T-helper 1 cell treated with Interleukin-12 subunit alpha and Interleukin-12 subunit beta and Interleukin-4 antibody, amounts not matched to agents 30 ng/mL and 1 ng/mL, for 36 hours (primary cell): ENCODE measurements at regions not wholly inside any gene's neighbourhood (a gene's known extent, or its start where the extent isn't known, plus 50 kb on each side); places are given as distances from the start of the nearest gene placed in this dataset.

ENCODE experiments used
- intact Hi-C: fragments of 100-400 bp; cut with micrococcal nuclease; formaldehyde crosslinking; loops from one replicate; pipeline ENCODE4 v1.15.1; 2024

DNA sequence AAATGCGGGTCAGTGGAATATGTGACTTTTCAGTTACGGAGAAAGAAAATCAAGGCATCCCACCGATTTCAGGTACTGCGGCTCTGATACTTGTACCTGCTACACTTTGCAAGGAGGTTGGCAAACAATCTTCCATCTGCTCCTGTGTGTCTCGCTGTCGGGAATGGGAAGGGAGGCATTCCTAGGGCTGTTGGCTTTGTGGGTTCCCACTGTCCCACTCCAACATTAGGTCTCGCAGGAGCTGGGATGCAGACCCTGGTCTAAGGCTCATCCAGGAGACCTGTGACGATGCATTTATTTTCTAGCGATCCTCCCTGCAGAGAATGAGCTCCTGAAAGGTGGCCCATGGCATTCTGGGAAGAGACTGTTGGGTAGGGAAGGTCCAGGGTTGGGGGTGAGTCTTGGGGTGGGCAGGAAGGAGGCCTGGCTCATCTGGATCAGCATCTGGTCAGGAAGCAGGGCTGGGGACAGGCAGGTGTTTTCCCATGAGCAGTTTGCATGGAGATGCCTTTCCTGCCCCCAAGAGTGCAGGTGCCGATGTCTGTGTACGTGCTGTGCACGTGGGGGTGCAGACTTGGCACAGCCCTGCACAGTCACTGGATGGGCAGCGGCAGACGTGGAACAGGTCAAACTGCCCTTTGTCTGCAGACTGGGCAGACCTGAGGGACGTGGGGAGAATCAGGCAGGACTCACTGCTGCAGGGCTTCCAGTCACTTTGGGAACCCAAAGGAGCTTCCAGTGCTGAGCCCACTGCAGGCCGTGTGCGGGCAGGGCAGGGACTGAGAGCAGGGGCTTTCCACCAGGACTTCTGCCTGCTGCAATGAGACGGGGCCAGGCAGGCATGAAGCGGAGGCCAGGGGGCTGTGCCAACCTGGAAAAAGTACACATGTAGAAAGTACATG, 152.4 kb downstream of the TEX29 start:
- intact Hi-C loops = no loop called here

DNA sequence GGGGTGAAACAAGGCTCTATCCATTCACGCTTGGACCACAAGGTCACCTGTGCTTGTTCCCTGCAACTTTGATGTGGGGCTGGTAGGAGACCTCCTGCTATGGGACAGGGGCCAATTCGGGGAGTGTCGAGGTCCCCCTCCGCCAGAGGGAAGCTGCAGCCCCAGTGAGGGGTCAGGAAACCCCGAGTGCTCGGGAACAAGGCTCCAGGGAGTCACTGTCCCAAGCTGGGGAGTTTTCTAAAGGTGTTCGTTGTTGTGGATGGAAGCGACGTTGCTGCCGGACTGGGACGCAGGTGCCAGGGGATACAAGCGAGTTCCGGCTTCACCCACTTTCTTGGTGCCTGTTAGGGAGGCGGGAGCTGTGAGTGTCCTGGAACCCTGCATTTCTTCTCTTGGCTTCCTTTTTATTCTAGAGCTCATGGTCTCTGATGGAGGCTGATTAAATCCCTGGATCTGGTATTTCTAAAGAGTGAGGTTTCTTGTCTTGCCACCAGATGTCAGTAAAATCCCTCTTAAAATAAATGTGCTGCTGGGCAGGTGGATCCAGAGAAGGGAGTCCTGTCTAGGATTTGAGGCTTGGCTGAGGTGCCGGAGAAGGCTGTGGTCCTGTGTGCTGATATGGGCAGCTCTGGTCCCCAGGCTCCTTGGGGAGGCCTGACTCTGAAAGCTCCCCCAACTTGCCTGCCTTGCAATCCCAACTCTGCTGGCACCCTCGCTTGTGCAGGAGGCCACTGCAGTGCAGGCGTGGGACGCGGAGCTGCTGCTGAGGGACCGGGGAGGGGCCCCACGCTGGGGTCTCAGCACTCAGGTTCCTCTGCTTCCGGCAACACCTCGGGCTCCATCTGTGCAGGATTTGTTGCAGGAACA, 153.9 kb downstream of the TEX29 start:
- intact Hi-C loops = no loop called here

DNA sequence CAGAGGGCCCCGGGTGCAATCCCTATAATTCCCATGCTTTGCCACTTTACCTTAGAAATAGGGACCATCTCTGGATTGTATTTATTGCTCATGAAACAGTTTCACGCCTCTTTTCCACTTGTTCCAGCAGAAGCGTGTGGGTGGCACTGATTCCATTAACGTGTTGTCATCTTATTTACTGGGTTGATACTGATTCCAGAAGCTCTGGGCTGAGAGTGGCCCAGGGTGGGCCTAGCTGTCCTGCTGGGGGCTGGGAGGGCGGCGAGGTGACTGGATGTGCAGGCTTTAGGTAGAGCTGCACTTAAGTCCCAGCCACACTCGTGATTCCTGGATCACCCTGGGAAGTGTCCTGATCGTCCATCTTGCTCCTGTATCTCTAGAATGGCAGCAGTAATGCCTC, 155.0 kb downstream of the TEX29 start:
- intact Hi-C loops = no loop called here

DNA sequence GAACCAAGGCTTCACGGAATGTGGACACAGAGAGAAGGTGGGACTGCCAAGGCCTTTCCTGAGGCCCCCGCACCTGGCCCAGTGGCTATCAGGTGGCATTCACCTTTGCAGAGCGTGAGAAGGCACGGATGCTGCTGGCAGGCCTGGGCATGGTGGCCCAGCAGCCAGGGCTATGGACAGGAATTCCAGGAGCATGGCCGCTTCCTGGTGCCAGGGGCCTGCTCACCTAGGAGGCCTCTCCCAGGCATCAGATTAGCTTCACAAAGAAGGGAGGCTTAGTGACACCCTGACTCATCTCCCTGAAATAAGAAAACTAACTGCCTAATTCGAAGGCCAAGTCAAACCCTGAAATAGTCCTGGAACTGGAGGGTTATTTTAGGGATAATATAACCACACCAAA, 155.8 kb downstream of the TEX29 start:
- intact Hi-C loops = no loop called here

DNA sequence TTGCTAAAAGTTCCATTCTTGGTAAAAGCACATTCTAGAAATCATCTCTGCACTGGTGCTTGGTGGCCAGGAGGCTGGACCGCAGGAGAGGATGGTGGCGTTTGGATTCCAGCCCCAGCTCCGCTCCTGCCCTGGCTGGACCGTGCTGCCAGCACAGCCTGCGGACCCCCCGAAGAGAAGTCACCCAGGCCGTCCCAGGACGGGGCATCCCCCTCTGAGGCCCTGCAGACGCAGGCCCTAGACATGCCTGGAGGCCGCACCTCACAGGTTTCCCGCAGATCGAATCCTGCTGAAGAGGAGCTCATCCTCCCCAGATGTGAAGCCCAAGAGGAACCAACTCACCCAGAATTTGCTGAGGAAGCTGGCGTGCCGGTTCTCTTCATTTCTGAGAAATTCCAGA, 159.0 kb downstream of the TEX29 start:
- intact Hi-C loops = no loop called here

DNA sequence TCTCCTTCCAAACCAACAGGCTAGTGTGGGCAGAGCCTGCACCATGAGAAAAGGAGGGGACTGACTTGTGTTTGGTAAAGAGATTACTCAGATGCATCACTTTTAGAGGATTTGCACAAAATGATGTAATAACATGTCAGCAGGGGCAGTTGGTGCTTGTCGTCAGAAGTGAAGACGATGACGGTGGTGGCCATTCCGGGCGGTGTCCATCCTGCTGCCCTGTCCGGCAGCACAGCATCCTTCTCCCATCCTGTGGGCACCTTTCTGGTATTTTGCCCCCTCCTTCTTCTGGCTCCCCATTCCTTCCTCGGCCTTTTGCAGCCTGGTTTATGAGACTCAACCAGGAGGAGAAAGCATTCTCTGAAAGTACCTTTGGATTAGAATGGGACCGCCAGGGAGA, 160.1 kb downstream of the TEX29 start:
- intact Hi-C loops = no loop called here

DNA sequence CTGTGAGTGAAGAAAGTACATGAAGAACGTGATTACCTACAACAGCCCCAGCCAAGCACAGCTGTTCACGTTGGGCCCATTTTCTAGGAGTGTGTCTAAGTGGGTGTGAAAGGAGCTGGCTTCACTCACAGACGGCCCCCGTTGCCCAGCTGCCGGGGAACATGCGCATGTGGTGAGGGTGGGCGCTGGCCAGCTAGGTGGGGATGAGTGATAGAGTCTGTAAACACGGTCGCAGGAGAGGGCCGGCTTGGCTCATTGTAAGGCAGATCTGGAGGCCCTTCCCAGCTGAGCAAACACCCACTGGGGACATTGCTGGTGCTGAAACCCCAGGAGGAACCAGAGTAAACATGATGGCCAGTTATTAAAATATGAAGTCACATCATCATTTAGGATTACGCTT, 160.5 kb downstream of the TEX29 start:
- intact Hi-C loops = no loop called here

DNA sequence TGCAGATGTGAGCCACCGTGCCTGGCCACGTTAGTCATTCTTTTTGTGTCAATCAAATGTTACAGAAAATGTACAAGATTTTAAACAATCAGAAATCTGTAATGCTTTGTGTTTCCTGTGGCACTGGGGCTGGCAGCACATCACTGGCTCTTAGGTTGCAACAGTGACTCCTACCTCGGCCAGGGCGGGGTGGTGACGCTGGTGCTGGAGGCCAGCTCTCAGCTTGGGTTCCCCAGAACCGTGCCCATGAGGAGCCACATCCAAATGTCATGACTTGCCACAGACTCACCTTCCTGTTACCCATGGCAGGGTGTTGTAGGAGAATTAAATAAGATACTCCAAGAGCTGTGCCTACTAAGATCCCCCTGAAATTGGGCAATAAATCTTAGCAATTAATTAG, 161.7 kb downstream of the TEX29 start:
- intact Hi-C loops = no loop called here

DNA sequence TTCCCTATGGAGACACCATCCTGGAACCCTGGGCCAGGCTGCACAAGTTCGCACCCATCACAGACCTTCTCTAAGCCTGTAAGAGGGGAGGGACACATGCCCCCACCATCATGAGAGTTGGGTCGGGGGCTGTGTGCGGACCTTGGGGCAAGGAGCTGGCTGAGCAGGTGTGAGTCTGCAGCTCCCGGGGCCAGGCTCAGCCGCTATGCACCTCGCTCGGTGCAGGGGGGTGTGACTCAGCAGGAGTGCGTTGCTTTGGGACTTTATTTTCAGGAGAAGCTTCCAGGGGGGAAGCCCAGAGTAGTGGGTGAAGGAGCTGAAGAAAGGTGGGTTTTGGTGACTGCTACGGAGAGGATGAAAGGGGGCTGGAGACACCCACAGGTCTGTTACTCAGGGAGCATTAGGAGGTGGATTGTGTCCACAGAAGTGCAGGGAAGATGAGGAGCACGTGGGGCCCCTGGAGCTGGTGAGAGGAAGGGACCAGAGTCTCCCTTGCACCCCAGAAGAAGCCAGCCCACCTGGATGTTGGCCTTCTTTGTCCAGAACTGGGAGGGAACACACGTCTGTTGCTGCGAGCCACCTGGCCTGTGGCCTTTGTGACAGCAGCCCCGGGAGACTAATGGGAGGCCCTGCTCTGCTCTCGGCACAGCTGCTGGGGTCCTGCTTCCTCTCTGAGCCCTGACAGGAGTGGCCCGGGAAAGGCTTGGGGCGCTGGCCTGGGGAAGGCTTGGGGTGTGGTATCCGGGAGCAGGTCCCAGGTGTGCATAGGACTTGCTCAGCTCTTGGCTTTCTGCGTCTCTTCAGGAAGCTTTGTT, 162.6 kb downstream of the TEX29 start:
- intact Hi-C loops = no loop called here

DNA sequence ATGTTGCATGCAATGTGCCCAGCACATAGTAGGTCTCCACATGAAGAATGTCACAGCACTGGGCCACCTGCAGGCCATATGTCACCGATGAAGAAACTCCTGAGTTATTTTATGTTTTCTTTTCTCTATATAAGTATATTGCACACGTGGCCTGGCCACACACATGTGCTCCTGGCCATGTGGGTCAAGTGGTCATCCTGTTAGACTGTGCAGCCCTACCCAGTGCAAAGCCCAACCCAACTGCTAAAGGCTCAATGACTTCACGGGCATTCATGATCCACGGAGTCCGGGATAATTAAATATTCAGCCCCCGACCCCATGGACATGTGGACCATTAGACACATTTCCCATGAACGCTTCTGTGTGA, 163.2 kb downstream of the TEX29 start:
- intact Hi-C loops = no loop called here

DNA sequence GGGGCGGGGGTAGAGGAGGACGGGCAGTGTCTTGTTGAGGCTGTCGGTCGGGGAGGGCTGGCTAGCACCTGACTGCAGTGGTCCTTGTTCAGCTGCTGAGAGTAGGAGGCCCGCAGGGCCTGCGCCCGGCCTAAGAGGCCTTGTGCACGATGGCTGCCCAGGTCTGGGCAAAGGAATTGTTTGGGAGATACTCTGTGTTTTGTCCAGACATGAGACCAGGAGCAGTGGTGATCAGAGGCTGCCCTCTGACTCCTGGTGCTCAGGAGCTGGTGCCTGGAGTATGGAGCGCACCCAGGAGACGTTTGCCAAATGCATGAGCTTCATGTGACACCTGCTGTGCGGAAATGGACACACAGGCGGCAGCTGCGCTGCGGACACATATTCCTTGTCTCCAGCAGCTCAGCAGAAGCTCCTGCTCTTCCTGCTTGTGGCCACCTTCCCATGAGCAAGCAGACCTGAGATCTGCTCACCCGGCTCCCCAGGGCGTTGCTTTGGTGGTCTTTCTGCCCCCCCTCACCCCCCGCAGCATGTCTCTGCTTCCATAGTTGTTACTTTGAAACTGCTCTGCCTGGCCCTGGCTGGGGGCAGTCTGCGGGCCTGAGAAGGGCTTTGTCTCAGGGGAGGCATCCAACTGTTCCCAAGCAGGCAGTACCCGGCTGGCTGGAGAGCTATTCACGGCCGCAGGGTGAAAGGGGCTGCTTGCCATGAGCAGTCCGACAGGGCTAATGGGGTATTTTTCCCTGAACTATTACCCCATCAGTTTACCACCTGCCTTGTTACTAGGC, 163.9 kb downstream of the TEX29 start:
- intact Hi-C loops = no loop called here

DNA sequence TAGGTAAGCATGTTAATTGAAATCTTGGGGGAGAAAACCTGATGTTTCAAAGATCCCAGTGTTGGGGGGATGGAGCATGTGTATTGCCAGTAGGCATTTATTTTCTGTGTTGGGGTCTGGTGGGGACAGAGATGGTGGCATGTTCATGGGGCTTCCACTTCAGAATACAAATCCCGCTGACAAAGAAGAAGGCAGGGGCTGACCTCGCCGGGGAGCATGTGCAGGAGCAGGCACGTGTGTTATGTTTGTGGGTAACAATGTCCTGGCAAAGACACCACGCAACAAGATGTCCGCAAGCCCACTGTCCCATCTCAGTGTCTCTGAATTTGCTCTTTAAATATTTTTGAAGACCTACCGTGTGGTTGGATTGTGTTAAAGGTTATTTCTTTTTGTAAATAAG, 164.5 kb downstream of the TEX29 start:
- intact Hi-C loops = no loop called here

DNA sequence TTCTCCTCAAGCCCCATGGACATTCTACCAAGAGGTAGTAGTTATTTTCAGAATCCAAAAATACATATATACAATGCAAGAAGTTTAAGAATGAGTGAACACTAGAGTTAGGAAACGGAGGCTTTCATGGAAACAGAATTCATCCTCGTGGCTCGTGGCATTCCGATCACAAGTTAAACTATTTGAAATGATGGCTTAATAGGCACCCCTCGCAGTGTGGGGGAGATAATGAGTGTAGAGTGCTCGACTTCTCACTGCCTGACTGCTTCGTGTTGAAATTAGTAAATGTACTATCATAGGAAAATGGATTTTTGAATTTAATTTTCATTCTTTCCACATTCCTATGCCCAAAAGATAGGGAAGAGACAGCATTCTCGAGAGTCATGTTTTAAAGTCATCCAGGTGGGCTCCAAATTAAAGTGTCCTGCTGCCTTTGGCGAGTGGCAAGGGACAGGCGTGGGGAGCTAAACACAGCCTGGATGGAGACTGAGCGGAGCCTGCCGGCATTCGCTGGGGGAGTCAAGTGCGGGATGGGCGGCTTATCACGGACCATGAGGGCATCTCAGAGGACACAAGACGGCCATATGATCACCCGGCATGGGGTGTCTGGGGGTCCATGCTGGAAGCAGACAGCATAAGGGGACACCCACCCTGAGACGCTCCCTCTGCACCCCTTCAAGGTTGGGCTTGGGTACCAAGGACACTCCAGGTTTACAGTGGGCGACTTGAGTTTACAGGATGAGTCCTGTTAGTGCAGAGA, 165.2 kb downstream of the TEX29 start:
- intact Hi-C loops = no loop called here

DNA sequence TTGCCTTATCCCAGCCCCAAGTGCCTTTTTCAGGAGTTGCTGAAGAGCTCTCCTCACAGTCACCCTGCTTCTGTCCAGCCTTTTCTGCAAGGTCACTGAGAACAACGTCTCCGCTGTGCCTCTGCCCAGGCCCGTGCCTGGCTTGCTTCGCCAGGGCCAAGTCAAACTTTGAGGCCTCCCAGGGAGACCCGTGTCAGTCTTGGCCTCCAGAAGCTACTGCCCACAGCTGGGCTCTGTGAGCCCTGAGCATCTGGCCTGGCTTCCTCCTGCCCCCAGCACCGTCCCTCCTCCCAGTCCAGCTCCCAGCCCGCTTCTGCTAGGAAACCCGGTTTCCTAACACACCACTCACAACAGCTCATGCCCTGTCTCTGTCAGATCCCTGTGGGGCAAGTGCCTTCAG, 165.9 kb downstream of the TEX29 start:
- intact Hi-C loops = no loop called here

DNA sequence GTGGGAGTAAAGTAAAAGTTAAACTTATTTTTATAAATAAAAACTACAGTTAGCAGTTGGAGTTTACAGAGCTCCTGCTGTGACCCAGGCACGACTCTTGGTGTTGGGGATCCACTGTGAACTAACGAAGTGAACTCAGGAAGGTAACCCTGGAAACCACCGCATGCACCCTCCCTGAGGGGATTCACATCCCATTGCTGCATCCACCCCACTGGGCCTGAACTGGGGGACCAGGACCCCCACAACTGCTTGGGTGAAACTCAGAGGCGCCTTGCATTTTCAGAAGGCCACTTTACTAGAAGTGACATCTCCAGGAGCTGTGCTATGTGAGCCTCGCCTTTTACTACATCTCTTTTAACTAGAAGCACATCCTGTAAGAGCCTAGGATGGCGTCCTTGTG, 166.4 kb downstream of the TEX29 start:
- intact Hi-C loops = no loop called here

DNA sequence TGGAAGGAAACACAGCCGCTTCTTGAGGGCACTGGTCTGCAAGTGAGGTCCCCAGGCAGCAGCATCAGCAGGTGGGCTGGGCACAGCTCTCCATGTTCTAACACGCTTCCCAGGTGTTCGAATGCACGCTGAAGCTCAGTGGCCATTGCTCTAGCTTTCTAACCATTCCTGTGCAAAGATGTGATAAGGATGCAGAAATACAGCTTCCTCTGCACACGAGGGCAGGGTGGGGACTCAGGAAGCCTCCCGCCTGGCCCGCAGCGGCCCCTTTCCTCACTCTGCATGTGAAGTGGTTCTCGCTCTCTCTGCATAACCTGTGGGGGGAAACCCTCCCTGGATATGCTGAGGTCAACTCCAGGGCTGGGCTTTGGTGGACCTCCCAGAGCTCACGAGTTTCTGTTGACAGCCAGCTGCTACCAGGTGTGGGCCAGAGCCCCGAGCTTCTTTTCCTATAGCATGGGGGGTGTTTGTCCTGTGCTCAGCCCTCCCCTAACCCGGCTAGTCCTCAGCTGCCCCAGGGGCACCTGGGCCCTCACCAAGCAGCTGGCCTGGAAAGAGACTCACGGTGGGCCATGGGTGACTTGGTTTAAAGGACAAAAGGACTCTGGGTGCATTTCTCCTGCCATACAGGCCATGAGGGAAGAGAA, 168.2 kb downstream of the TEX29 start:
- intact Hi-C loops = no loop called here

DNA sequence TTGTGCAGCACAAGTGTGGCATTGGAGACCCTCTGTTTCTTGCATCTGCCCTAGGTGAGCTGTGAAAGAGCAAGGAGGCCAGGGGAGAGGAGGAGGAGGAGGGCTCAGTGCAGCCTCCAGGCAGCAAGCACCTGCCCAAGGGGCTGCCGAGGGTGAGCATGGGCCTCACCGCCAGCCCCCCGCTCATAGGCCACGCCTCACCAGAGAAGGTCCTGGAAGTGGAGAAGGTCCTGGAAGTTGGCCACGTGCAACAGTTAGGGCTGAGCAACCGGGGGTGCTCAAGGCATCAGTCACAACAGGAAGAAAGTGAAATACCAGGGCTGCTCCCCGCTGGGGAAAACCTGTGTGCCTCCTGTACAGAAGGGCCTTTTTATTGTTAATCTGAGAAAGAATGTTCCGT, 168.9 kb downstream of the TEX29 start:
- intact Hi-C loops = no loop called here

DNA sequence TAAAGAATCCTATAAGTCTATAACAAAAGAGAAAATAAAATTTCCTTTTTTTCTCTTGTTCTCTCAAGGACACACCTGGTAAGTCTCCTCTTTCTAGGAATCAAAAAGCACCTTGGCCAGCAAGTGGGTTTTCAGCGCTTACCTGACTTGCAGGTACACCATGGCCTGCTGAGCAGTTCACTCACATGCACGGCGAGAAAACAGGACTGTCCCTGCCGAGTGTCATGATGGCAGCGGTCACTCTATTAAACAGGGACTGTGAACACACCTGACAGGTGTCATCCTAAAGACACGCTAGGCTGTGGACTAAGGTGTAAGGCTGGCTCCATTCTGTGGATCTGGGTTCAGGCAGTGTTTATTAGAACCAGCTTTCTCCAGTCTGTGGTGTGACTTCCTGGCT, 170.2 kb downstream of the TEX29 start:
- intact Hi-C loops = no loop called here

DNA sequence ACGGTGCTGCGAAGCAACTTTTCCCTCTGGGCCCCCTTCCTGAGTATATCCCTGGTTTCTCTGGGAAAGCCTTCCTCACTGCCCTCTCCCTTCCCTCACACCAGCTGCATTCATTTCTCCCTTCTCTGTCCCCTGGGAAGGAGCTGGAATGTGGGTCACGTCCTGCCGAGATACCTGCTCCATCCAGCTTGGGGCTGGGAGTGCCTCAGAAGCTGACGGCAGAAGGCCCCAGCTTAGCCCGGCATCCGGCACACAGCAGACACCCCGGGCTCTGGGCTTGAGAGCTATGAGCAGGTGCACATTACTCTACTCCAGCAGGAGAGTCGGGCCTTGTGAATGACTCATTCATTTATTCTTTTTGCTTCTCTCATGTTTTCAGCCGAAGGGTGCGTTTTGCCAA, 170.6 kb downstream of the TEX29 start:
- intact Hi-C loops = no loop called here

DNA sequence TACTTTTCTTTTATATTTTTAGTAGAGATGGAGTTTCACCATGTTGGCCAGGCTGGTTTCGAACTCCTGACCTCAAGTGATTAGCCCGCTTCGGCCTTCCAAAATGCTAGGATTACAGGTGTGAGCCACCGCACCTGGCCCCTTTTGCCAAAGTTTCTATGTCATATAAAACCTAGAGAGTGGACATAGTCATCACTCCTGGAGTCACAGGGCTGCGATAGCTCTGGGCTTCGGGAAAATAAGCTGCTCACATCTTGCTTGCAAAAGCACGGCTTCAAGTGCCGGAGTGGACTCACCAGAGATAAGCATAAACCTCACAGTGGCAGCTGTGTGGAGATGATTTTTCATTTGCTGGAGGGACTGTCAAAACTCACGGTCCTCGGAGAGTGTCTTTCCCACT, 171.2 kb downstream of the TEX29 start:
- intact Hi-C loops = no loop called here
